ENCODE measurements at regions not wholly inside any gene's neighbourhood (a gene's known extent, or its start where the extent isn't known, plus 50 kb on each side); places are given as distances from the start of the nearest gene placed in this dataset.
"Not testable (repeated sequence)": the region's sequence is repeated elsewhere in the genome, so short reads cannot be mapped to it uniquely, and the experiment has no call there.

- 66 to 72% methylated on average over 6 of the region's 6 CpGs for WGBS, 2 donors
- ATAC-seq (ENCODE audit: low FRiP score in 2 of 2) (no peak), DNase-seq (no peak)
- H3K4me3 ChIP-seq, result no peak overlapping the region
- H3K27ac ChIP-seq, result no peak overlapping the region
- TF ChIP-seq EP300 (IDR thresholded peaks at IDR 0.05) (no peak), CTCF (IDR thresholded peaks at IDR 0.05) (no peak), POLR2AphosphoS5 (IDR thresholded peaks at IDR 0.05) (no peak), POLR2A (IDR thresholded peaks at IDR 0.05) (no peak)
- H3K4me1 ChIP-seq, result no peaks in the 10 kb centered on the region
- H3K27me3 ChIP-seq, result no peaks in the 10 kb centered on the region
- no peaks in the 10 kb centered on the region for H3K36me3 ChIP-seq
- H3K9me3 ChIP-seq, result no peaks in the 10 kb centered on the region
Measured at GRCh38 chr3:5768281-5768945, 580.9 kb downstream of the EDEM1 start.

- WGBS, 2 donors, result 70 to 71% methylated on average over 4 to 5 of the region's 5 CpGs
- no peak overlapping the region for H3K27ac ChIP-seq
- H3K36me3 ChIP-seq, result no peaks in the 10 kb centered on the region
- no peaks in the 10 kb centered on the region for H3K9me3 ChIP-seq
- no peaks in the 10 kb centered on the region for H3K4me1 ChIP-seq
- H3K4me3 ChIP-seq, result no peak overlapping the region
- DNase-seq (no peak), ATAC-seq (ENCODE audit: low FRiP score in 2 of 2) (no peak)
- H3K27me3 ChIP-seq, result no peaks in the 10 kb centered on the region
- TF ChIP-seq POLR2A (IDR thresholded peaks at IDR 0.05) (no peak), POLR2AphosphoS5 (IDR thresholded peaks at IDR 0.05) (no peak), EP300 (IDR thresholded peaks at IDR 0.05) (no peak), CTCF (IDR thresholded peaks at IDR 0.05) (no peak)
Measured at GRCh38 chr3:5769825-5770224, 582.3 kb downstream of the EDEM1 start.

GRCh38 chr3:5774337-5774736 lies 586.8 kb downstream of the EDEM1 start:
- no peaks in the 10 kb centered on the region for H3K9me3 ChIP-seq
- ATAC-seq (ENCODE audit: low FRiP score in 2 of 2) (no peak), DNase-seq (no peak)
- H3K27me3 ChIP-seq, result no peaks in the 10 kb centered on the region
- H3K4me1 ChIP-seq, result no peaks in the 10 kb centered on the region
- H3K27ac ChIP-seq, result no peak overlapping the region
- H3K36me3 ChIP-seq, result no peaks in the 10 kb centered on the region
- H3K4me3 ChIP-seq, result no peak overlapping the region
- 73 to 79% methylated on average over 7 of the region's 7 CpGs for WGBS, 2 donors
- TF ChIP-seq POLR2AphosphoS5 (IDR thresholded peaks at IDR 0.05), result no peak
- TF ChIP-seq POLR2A (IDR thresholded peaks at IDR 0.05), result no peak
- TF ChIP-seq CTCF (IDR thresholded peaks at IDR 0.05), result no peak
- no peak for TF ChIP-seq EP300 (IDR thresholded peaks at IDR 0.05)

GRCh38 chr3:5775100-5775499 lies 587.6 kb downstream of the EDEM1 start:
- not testable (repeated sequence) for H3K4me3 ChIP-seq; ATAC-seq (ENCODE audit: low FRiP score in 2 of 2); H3K27ac ChIP-seq; H3K4me1 ChIP-seq; H3K36me3 ChIP-seq; DNase-seq; H3K27me3 ChIP-seq; H3K9me3 ChIP-seq
- 91 to 93% methylated on average over 3 of the region's 3 CpGs for WGBS, 2 donors

GRCh38 chr3:5784690-5785089 lies 597.2 kb downstream of the EDEM1 start:
- no peak for DNase-seq
- TF ChIP-seq EP300 (IDR thresholded peaks at IDR 0.05) (no peak), CTCF (IDR thresholded peaks at IDR 0.05) (no peak), POLR2A (IDR thresholded peaks at IDR 0.05) (no peak), POLR2AphosphoS5 (IDR thresholded peaks at IDR 0.05) (no peak)
- H3K27ac ChIP-seq, result no peak overlapping the region
- H3K4me1 ChIP-seq, result no peaks in the 10 kb centered on the region
- H3K9me3 ChIP-seq, result no peaks in the 10 kb centered on the region
- no peaks in the 10 kb centered on the region for H3K27me3 ChIP-seq
- ATAC-seq (ENCODE audit: low FRiP score in 2 of 2), result no peak
- no peaks in the 10 kb centered on the region for H3K36me3 ChIP-seq
- no peak overlapping the region for H3K4me3 ChIP-seq
